SK-N-SH (cell line): ENCODE measurements at regions not wholly inside any gene's neighbourhood (a gene's known extent, or its start where the extent isn't known, plus 50 kb on each side); places are given as distances from the start of the nearest gene placed in this dataset.

ENCODE experiments used
- CTCF ChIA-PET: fragments of 300-600, 350-600 bp; formaldehyde crosslinking; extraction: SDS; loops from one replicate; lab custom pipeline; 2021; lab: Yijun Ruan, JAX
- POLR2A ChIA-PET: fragments of 350-600 bp; sonication (Branson Sonifier 250); formaldehyde crosslinking; extraction: SDS; loops from one replicate; lab custom pipeline; 2020; ENCODE audit warnings: antibody characterized with exemption, inconsistent platforms; lab: Yijun Ruan, JAX
- DNase-seq: peaks from one replicate; pipeline ENCODE4 v3.0.0; 2012
- H2AFZ ChIP-seq: fragments of 200-600 bp; sonication (generic); 2 replicates; pipeline ENCODE4 v1.8.1; 2016; ENCODE audit warnings: antibody characterized with exemption, mild to moderate bottlenecking, low read depth
- H3F3A ChIP-seq: fragments of 200-600 bp; sonication (generic); replicated peaks from 2 replicates; pipeline ENCODE3; 2016; ENCODE audit warnings: antibody characterized with exemption, mild to moderate bottlenecking; ENCODE audit not compliant: insufficient read depth
- H3K27ac ChIP-seq, 2 experiments: fragments of 200-500 bp in 1 of 2; fragments of 200-600 bp in 1 of 2; sonication (Bioruptor generic) in 1 of 2; sonication (generic), shearing (Covaris generic) in 1 of 2; 2 replicates each; pipeline versions ENCODE4 v1.5.1 to v1.6.1; 2014 to 2016; ENCODE audit warnings: low read depth in 2 of 2, inconsistent platforms in 1 of 2, low read length in 1 of 2, mild to moderate bottlenecking in 1 of 2, mixed read lengths in 1 of 2
- H3K27me3 ChIP-seq: fragments of 200-600 bp; sonication (generic), shearing (Covaris generic); 2 replicates; pipeline ENCODE4 v1.6.1; 2016; ENCODE audit warnings: mixed run types; ENCODE audit not compliant: insufficient read depth
- H3K36me3 ChIP-seq, 2 experiments: fragments of 200-500 bp in 1 of 2; fragments of 200-600 bp in 1 of 2; sonication (Bioruptor generic) in 1 of 2; sonication (generic) in 1 of 2; replicated peaks in 1 of 2; 2 replicates each; pipeline versions ENCODE3 to v1.5.1; 2014 to 2016; ENCODE audit warnings: low read length in 1 of 2, mild to moderate bottlenecking in 1 of 2; ENCODE audit not compliant: insufficient read depth in 2 of 2, control insufficient read depth in 1 of 2
- H3K4me1 ChIP-seq, 2 experiments: fragments of 200-500 bp in 1 of 2; fragments of 200-600 bp in 1 of 2; sonication (Bioruptor generic) in 1 of 2; sonication (generic), shearing (Covaris generic) in 1 of 2; 2 replicates each; pipeline versions ENCODE4 v1.5.1 to v1.6.1; 2014 to 2016; ENCODE audit warnings: low read depth in 1 of 2, low read length in 1 of 2, mixed run types in 1 of 2; ENCODE audit not compliant: insufficient read depth in 2 of 2, control insufficient read depth in 1 of 2
- H3K4me2 ChIP-seq: fragments of 200-600 bp; sonication (generic), shearing (Covaris generic); 2 replicates; pipeline ENCODE4 v1.6.1; 2017; ENCODE audit warnings: mixed run types
- H3K4me3 ChIP-seq, 2 experiments: fragments of 200-500 bp in 1 of 2; fragments of 200-600 bp in 1 of 2; sonication (Bioruptor generic) in 1 of 2; sonication (generic), shearing (Covaris generic) in 1 of 2; 2 replicates each; pipeline versions ENCODE4 v1.5.1 to v1.8.1; 2014 to 2016; ENCODE audit warnings: low read depth in 2 of 2, inconsistent platforms in 1 of 2, low read length in 1 of 2, mild to moderate bottlenecking in 1 of 2, mixed read lengths in 1 of 2, moderate library complexity in 1 of 2
- H3K79me2 ChIP-seq: fragments of 200-600 bp; sonication (generic); 2 replicates; pipeline ENCODE4 v1.8.1; 2017; ENCODE audit warnings: mild to moderate bottlenecking; ENCODE audit not compliant: insufficient read depth
- H3K9ac ChIP-seq: fragments of 200-600 bp; sonication (generic); 2 replicates; pipeline ENCODE4 v1.6.1; 2017; ENCODE audit warnings: mixed run types
- H3K9me2 ChIP-seq: fragments of 200-600 bp; sonication (generic); 2 replicates; pipeline ENCODE4 v1.6.1; 2017; ENCODE audit warnings: mixed run types
- H3K9me3 ChIP-seq: fragments of 200-600 bp; sonication (generic); 2 replicates; pipeline ENCODE4 v1.6.1; 2017; ENCODE audit warnings: mixed run types, mild to moderate bottlenecking, moderate library complexity
- H4K20me1 ChIP-seq: fragments of 200-600 bp; sonication (generic); 2 replicates; pipeline ENCODE4 v1.6.1; 2017; ENCODE audit warnings: mild to moderate bottlenecking, mixed run types; ENCODE audit not compliant: insufficient read depth
- CHD2 ChIP-seq: fragments of 150-350 bp; IDR thresholded peaks from 2 replicates; pipeline ENCODE4 v1.6.1; 2018; ENCODE audit warnings: low read length; ENCODE audit not compliant: partially characterized antibody
- FOXJ3 ChIP-seq: sonication (generic); formaldehyde crosslinking; IDR thresholded peaks from 2 replicates; pipeline ENCODE4 v1.5.1; 2020; ENCODE audit warnings: mild to moderate bottlenecking, missing genetic modification reagents
- GABPA ChIP-seq: IDR thresholded peaks from 2 replicates; pipeline ENCODE4 v1.4.0; 2012; ENCODE audit warnings: low read depth, mild to moderate bottlenecking
- JUND ChIP-seq: IDR thresholded peaks from 2 replicates; pipeline ENCODE4 v1.4.0; 2012
- MAX ChIP-seq: IDR thresholded peaks from 2 replicates; pipeline ENCODE4 v1.4.0; 2012; ENCODE audit warnings: low read depth
- NFIC ChIP-seq: IDR thresholded peaks from 2 replicates; pipeline ENCODE4 v1.4.0; 2012; ENCODE audit warnings: borderline replicate concordance
- PBX3 ChIP-seq: IDR thresholded peaks from 2 replicates; pipeline ENCODE4; 2012
- POLR2AphosphoS5 ChIP-seq: IDR thresholded peaks from 2 replicates; pipeline ENCODE4 v1.6.1; 2012; ENCODE audit warnings: low read depth, low read length
- RCOR1 ChIP-seq: fragments of 150-350 bp; IDR thresholded peaks from 2 replicates; pipeline ENCODE4 v1.6.1; 2017; ENCODE audit warnings: antibody characterized with exemption, low read length
- RFX5 ChIP-seq: IDR thresholded peaks from 2 replicates; pipeline ENCODE4 v1.6.1; 2012; ENCODE audit warnings: mild to moderate bottlenecking, improper control_type of control experiment, low read length
- SIN3A ChIP-seq: IDR thresholded peaks from 2 replicates; pipeline ENCODE4 v1.6.1; 2012; ENCODE audit warnings: low read depth, mild to moderate bottlenecking, low read length, moderate library complexity, borderline replicate concordance
- SMC3 ChIP-seq: IDR thresholded peaks from 2 replicates; pipeline ENCODE4 v1.6.1; 2012; ENCODE audit warnings: low read depth, low read length, improper control_type of control experiment
- TAF1 ChIP-seq: IDR thresholded peaks from 2 replicates; pipeline ENCODE4 v1.6.1; 2012; ENCODE audit warnings: low read depth, mild to moderate bottlenecking, low read length, moderate library complexity, borderline replicate concordance
- TCF12 ChIP-seq: IDR thresholded peaks from 2 replicates; pipeline ENCODE4 v1.4.0; 2012
- TEAD4 ChIP-seq: IDR thresholded peaks from 2 replicates; pipeline ENCODE4 v1.4.0; 2012; ENCODE audit warnings: mild to moderate bottlenecking, borderline replicate concordance; ENCODE audit not compliant: insufficient read depth
- ZBTB33 ChIP-seq: IDR thresholded peaks from 2 replicates; pipeline ENCODE4 v1.4.0; 2012; ENCODE audit warnings: low read depth, borderline replicate concordance
- WGBS: methylation state at CpG from one replicate; pipeline ENCODE4 v1.1.6; 2017; ENCODE audit warnings: low lambda C conversion rate; 5-methylcytosine and 5-hydroxymethylcytosine counted together

GRCh38 chr7:142334806-142335205, 76.9 kb upstream of the PRSS58 start:
- no peak for DNase-seq
- Histone ChIP-seq H3K9me3 (no peaks in the 10 kb centered on the region), H3K79me2 (no peaks in the 10 kb centered on the region), H3K4me1 (no peaks in the 10 kb centered on the region), H3K4me3 (no peak overlapping the region), H3K9ac (no peak overlapping the region), H4K20me1 (no peaks in the 10 kb centered on the region), H3K4me2 (no peak overlapping the region), H3K27ac (no peak overlapping the region), H3F3A (no peaks in the 10 kb centered on the region), H3K9me2 (no peaks in the 10 kb centered on the region), H3K36me3 (no peaks in the 10 kb centered on the region), H2AFZ (no peak overlapping the region), H3K27me3 (peaks cover 60% of the 10 kb centered on the region; the same call in 1 of the 2 replicates)
- 6% methylated on average over 1 of the region's 1 CpG for WGBS
- ChIA-PET CTCF (interaction anchor here (1.2 to 1.9 kb wide), 3 partner anchors 12 to 51 kb away, joined by 4 read pairs; no protein-coding TSS in a partner anchor), POLR2A (no interaction called here)
- no peak for TF ChIP-seq TCF12
- no peak for TF ChIP-seq FOXJ3 (CRISPR knock-in tag)
- TF ChIP-seq CHD2 = no peak
- TF ChIP-seq NFIC = no peak
- no peak for TF ChIP-seq PBX3
- TF ChIP-seq JUND = no peak
- TF ChIP-seq ZBTB33 = no peak
- TF ChIP-seq TAF1 = no peak

- TF ChIP-seq GABPA = no peak
- no peak for TF ChIP-seq ZBTB33
- TF ChIP-seq RFX5 = no peak
- no peak for TF ChIP-seq SIN3A
- no peak for TF ChIP-seq POLR2AphosphoS5
- no peak for TF ChIP-seq TEAD4
- no peak for TF ChIP-seq MAX
- no peak for TF ChIP-seq SMC3
- no peak for TF ChIP-seq RCOR1
- no peak overlapping the region for H3K4me3 ChIP-seq
- ChIA-PET CTCF (interaction anchor here (1.2 to 1.9 kb wide), 4 partner anchors 11 to 520 kb away, joined by 3 to 4 read pairs (median 4); partner anchors contain the start of gene EPHB6), POLR2A (no interaction called here)
- H3K27ac ChIP-seq = no peak overlapping the region
- H3K36me3 ChIP-seq = no peaks in the 10 kb centered on the region
- no peak overlapping the region for H2AFZ ChIP-seq
- H3K9me2 ChIP-seq = no peaks in the 10 kb centered on the region
- no peak overlapping the region for H3K9ac ChIP-seq
- WGBS = 2% methylated on average over 2 of the region's 2 CpGs
- no peaks in the 10 kb centered on the region for H4K20me1 ChIP-seq
- H3F3A ChIP-seq = no peaks in the 10 kb centered on the region
- H3K79me2 ChIP-seq = no peaks in the 10 kb centered on the region
- peaks cover 60% of the 10 kb centered on the region; the same call in 1 of the 2 replicates for H3K27me3 ChIP-seq
- DNase-seq = no peak
- no peak overlapping the region for H3K4me2 ChIP-seq
- no peaks in the 10 kb centered on the region for H3K9me3 ChIP-seq
- H3K4me1 ChIP-seq = no peaks in the 10 kb centered on the region
Measured at GRCh38 chr7:142334236-142334635, 76.4 kb upstream of the PRSS58 start.
